ENCODE measurements at regions not wholly inside any gene's neighbourhood (a gene's known extent, or its start where the extent isn't known, plus 50 kb on each side); places are given as distances from the start of the nearest gene placed in this dataset.

GRCh38 chr1:157319567-157319966 is 181.4 kb upstream of the ETV3 start:
- no peak overlapping the region for H2AFZ ChIP-seq
- no peaks in the 10 kb centered on the region for H4K20me1 ChIP-seq (replicated peaks; ENCODE audit: insufficient read depth)
- no peak overlapping the region for H3K4me3 ChIP-seq
- Mint-ChIP-seq H3K9me3 (peaks cover 57% of the 10 kb centered on the region), H3K27me3 (ENCODE audit: insufficient read depth, low read depth, poor library complexity) (no peaks in the 10 kb centered on the region), H3K4me3 (no peak overlapping the region), H3K4me1 (peaks cover under 1% of the 10 kb centered on the region; the same call in 1 of the 3 replicates), H3K36me3 (ENCODE audit: low read depth) (peaks cover 28% of the 10 kb centered on the region), H3K27ac (no peak overlapping the region)
- H3K27me3 ChIP-seq (ENCODE audit: insufficient read depth): no peaks in the 10 kb centered on the region
- peaks cover 5% of the 10 kb centered on the region; the same call in 1 of the 2 replicates for H3K36me3 ChIP-seq (ENCODE audit: insufficient read depth)
- TF ChIP-seq ZNF462 (CRISPR knock-in tag; IDR thresholded peaks at IDR 0.05) (no peak), STAT1 (IDR thresholded peaks at IDR 0.05; ENCODE audit: unreplicated experiment) (no peak), ZNF114 (CRISPR knock-in tag; IDR thresholded peaks at IDR 0.05) (no peak), ZNF331 (CRISPR knock-in tag; IDR thresholded peaks at IDR 0.05; ENCODE audit: low read depth) (no peak), ETS1 (IDR thresholded peaks at IDR 0.05) (no peak), EZH2 (IDR thresholded peaks at IDR 0.05; ENCODE audit: low read depth, unreplicated experiment) (no peak), EZH2phosphoT487 (IDR thresholded peaks at IDR 0.05; ENCODE audit: unreplicated experiment) (no peak), NANOG (IDR thresholded peaks at IDR 0.05; ENCODE audit: borderline replicate concordance) (no peak), POLR2AphosphoS5 (IDR thresholded peaks at IDR 0.05; ENCODE audit: low read depth) (no peak), JUNB (IDR thresholded peaks at IDR 0.05; ENCODE audit: unreplicated experiment) (no peak), CREB1 (CRISPR knock-in tag; IDR thresholded peaks at IDR 0.05; ENCODE audit: low read depth) (no peak)
- TF ChIP-seq, protein P1, sequence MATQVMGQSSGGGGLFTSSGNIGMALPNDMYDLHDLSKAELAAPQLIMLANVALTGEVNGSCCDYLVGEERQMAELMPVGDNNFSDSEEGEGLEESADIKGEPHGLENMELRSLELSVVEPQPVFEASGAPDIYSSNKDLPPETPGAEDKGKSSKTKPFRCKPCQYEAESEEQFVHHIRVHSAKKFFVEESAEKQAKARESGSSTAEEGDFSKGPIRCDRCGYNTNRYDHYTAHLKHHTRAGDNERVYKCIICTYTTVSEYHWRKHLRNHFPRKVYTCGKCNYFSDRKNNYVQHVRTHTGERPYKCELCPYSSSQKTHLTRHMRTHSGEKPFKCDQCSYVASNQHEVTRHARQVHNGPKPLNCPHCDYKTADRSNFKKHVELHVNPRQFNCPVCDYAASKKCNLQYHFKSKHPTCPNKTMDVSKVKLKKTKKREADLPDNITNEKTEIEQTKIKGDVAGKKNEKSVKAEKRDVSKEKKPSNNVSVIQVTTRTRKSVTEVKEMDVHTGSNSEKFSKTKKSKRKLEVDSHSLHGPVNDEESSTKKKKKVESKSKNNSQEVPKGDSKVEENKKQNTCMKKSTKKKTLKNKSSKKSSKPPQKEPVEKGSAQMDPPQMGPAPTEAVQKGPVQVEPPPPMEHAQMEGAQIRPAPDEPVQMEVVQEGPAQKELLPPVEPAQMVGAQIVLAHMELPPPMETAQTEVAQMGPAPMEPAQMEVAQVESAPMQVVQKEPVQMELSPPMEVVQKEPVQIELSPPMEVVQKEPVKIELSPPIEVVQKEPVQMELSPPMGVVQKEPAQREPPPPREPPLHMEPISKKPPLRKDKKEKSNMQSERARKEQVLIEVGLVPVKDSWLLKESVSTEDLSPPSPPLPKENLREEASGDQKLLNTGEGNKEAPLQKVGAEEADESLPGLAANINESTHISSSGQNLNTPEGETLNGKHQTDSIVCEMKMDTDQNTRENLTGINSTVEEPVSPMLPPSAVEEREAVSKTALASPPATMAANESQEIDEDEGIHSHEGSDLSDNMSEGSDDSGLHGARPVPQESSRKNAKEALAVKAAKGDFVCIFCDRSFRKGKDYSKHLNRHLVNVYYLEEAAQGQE (IDR thresholded peaks at IDR 0.05; ENCODE audit: unreplicated experiment): no peak
- TF ChIP-seq, protein P2, sequence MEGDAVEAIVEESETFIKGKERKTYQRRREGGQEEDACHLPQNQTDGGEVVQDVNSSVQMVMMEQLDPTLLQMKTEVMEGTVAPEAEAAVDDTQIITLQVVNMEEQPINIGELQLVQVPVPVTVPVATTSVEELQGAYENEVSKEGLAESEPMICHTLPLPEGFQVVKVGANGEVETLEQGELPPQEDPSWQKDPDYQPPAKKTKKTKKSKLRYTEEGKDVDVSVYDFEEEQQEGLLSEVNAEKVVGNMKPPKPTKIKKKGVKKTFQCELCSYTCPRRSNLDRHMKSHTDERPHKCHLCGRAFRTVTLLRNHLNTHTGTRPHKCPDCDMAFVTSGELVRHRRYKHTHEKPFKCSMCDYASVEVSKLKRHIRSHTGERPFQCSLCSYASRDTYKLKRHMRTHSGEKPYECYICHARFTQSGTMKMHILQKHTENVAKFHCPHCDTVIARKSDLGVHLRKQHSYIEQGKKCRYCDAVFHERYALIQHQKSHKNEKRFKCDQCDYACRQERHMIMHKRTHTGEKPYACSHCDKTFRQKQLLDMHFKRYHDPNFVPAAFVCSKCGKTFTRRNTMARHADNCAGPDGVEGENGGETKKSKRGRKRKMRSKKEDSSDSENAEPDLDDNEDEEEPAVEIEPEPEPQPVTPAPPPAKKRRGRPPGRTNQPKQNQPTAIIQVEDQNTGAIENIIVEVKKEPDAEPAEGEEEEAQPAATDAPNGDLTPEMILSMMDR (conservative IDR thresholded peaks at IDR 0.05; ENCODE audit: low read depth in 2 of 2): no peak
- H3K4me1 ChIP-seq (ENCODE audit: insufficient read depth): no peaks in the 10 kb centered on the region
- peaks cover 4% of the 10 kb centered on the region; the same call in 1 of the 2 replicates for H3K9me2 ChIP-seq (ENCODE audit: insufficient read depth)
- H3K4me2 ChIP-seq: no peak overlapping the region
- DNase-seq (ENCODE audit: low spot score) (peak; percentile 21), ATAC-seq (no peak)
- no peaks in the 10 kb centered on the region for H3K79me2 ChIP-seq (replicated peaks; ENCODE audit: insufficient read depth)
- H3K27ac ChIP-seq (ENCODE audit: low read depth): no peak overlapping the region
- no peaks in the 10 kb centered on the region for H3F3A ChIP-seq (replicated peaks; ENCODE audit: low read depth)
